B cell (primary cell): ENCODE measurements at regions not wholly inside any gene's neighbourhood (a gene's known extent, or its start where the extent isn't known, plus 50 kb on each side); places are given as distances from the start of the nearest gene placed in this dataset.

ENCODE experiments used
- ATAC-seq: fragments of 200-7000 bp; cut with Tn5 transposase; one replicate; pipeline ENCODE4 v1.10.0; 2021; ENCODE audit warnings: low read depth, mild to moderate bottlenecking, moderate number of reproducible peaks, moderate library complexity
- CTCF ChIA-PET: fragments of 350-600 bp; sonication (Branson Sonifier 250); formaldehyde crosslinking; loops from one replicate; lab custom pipeline; 2021; ENCODE audit warnings: antibody characterized with exemption, inconsistent platforms; lab: Charles Lee
- POLR2A ChIA-PET: fragments of 350-600 bp; sonication (Branson Sonifier 250); formaldehyde crosslinking; loops from one replicate; lab custom pipeline; 2021; ENCODE audit warnings: antibody characterized with exemption; lab: Charles Lee
- DNase-seq: peaks from one replicate; pipeline ENCODE4 v3.0.0; 2013
- H2AFZ ChIP-seq: 2 replicates; pipeline ENCODE4 v1.6.1; 2012; ENCODE audit warnings: mild to moderate bottlenecking, low read depth, low read length; ENCODE audit not compliant: insufficient read depth, poor library complexity, severe bottlenecking
- H3K27ac ChIP-seq, 2 donors: 1 replicate in 1 of 2; 2 replicates in 1 of 2; pipeline ENCODE4 v1.5.1; 2012 to 2013; ENCODE audit warnings: low read length in 2 of 2, mild to moderate bottlenecking in 2 of 2, moderate library complexity in 1 of 2
- H3K27me3 ChIP-seq, 4 experiments: fragments of 200-600 bp in 1 of 4; sonication (generic) in 1 of 4; replicated peaks in 1 of 4; 1 replicate in 2 of 4; 2 replicates in 2 of 4; pipeline versions ENCODE4 v1.6.1 to v1.7.0; 2013 to 2016; ENCODE audit warnings: low read length in 3 of 4, mild to moderate bottlenecking in 2 of 4, mixed read lengths in 1 of 4, moderate library complexity in 1 of 4; ENCODE audit not compliant: insufficient read depth in 4 of 4, control insufficient read depth in 3 of 4; ENCODE audit errors: control extremely low read depth in 1 of 4
- H3K36me3 ChIP-seq, 2 experiments: replicated peaks in 1 of 2; 1 replicate in 1 of 2; 2 replicates in 1 of 2; pipeline versions ENCODE4 v1.6.1 to v1.7.1; 2013; ENCODE audit warnings: low read length in 1 of 2; ENCODE audit not compliant: insufficient read depth in 2 of 2, control insufficient read depth in 1 of 2; ENCODE audit errors: control extremely low read depth in 1 of 2, extremely low read depth in 1 of 2
- H3K4me1 ChIP-seq, 2 donors: fragments of 200-600 bp in 1 of 2; sonication (generic) in 1 of 2; 1 replicate in 1 of 2; 2 replicates in 1 of 2; pipeline versions ENCODE4 v1.5.1 to v1.6.1; 2013 to 2017; ENCODE audit warnings: low read length in 2 of 2; ENCODE audit not compliant: control insufficient read depth in 2 of 2, insufficient read depth in 2 of 2
- H3K4me2 ChIP-seq: replicated peaks from 2 replicates; pipeline ENCODE3; 2012; ENCODE audit warnings: mild to moderate bottlenecking, low read depth, low read length; ENCODE audit not compliant: poor library complexity, severe bottlenecking
- H3K4me3 ChIP-seq, 5 experiments: fragments of 200-600 bp in 1 of 5; sonication (generic) in 1 of 5; 1 replicate in 3 of 5; 2 replicates in 2 of 5; pipeline versions ENCODE4 v1.5.1 to v1.7.0; 2011 to 2016; ENCODE audit warnings: low read length in 4 of 5, mild to moderate bottlenecking in 4 of 5, low read depth in 2 of 5, control low read depth in 1 of 5, moderate library complexity in 1 of 5; ENCODE audit not compliant: insufficient read depth in 1 of 5; ENCODE audit errors: control extremely low read depth in 1 of 5, extremely low read depth in 1 of 5
- H3K79me2 ChIP-seq: fragments of 200-600 bp; sonication (generic); one replicate; pipeline ENCODE4 v1.6.0; 2016; ENCODE audit warnings: low read length; ENCODE audit not compliant: control insufficient read depth, insufficient read depth
- H3K9ac ChIP-seq: fragments of 200-600 bp; sonication (generic); 2 replicates; pipeline ENCODE4 v1.6.1; 2017; ENCODE audit warnings: mild to moderate bottlenecking, low read length, moderate library complexity
- H3K9me3 ChIP-seq, 3 donors: one replicate each; pipeline versions ENCODE4 v1.6.1 to v1.7.1; 2013; ENCODE audit warnings: low read length in 2 of 3; ENCODE audit not compliant: control insufficient read depth in 2 of 3, insufficient read depth in 1 of 3; ENCODE audit errors: control extremely low read depth in 1 of 3
- H4K20me1 ChIP-seq: 2 replicates; pipeline ENCODE4 v1.6.0; 2012; ENCODE audit warnings: mild to moderate bottlenecking, low read length; ENCODE audit not compliant: insufficient read depth, control insufficient read depth, poor library complexity, severe bottlenecking
- H3K27ac Mint-ChIP-seq: one replicate; pipeline ENCODE4 v1.8.0; 2021; ENCODE audit warnings: mixed read lengths
- H3K27me3 Mint-ChIP-seq: one replicate; pipeline ENCODE4 v1.8.0; 2021; ENCODE audit warnings: mixed read lengths
- H3K4me1 Mint-ChIP-seq: one replicate; pipeline ENCODE4 v1.8.0; 2021; ENCODE audit warnings: mixed read lengths
- H3K4me3 Mint-ChIP-seq: one replicate; pipeline ENCODE4 v1.8.0; 2021; ENCODE audit warnings: mixed read lengths
- H3K9me3 Mint-ChIP-seq: one replicate; pipeline ENCODE4 v1.8.0; 2022; ENCODE audit warnings: mixed read lengths; ENCODE audit not compliant: insufficient read depth
- CTCF ChIP-seq: fragments of 200-600 bp; IDR thresholded peaks from one replicate; pipeline ENCODE4 v1.8.0; 2022; ENCODE audit warnings: antibody characterized with exemption, mild to moderate bottlenecking
- EZH2 ChIP-seq: IDR thresholded peaks from 2 replicates; pipeline ENCODE4 v1.6.1; 2012; ENCODE audit warnings: borderline replicate concordance, low read depth, mild to moderate bottlenecking, moderate library complexity, low read length; ENCODE audit not compliant: insufficient read depth, poor library complexity, severe bottlenecking
- WGBS: methylation state at CpG from one replicate; pipeline ENCODE4 v1.1.5; 2013; ENCODE audit warnings: missing lambda C conversion rate; ENCODE audit not compliant: insufficient coverage; 5-methylcytosine and 5-hydroxymethylcytosine counted together
- intact Hi-C: fragments of 100-400 bp; cut with micrococcal nuclease; formaldehyde crosslinking; loops from one replicate; pipeline ENCODE4 v1.10.0; 2022

GRCh38 chr10:10489805-10490571 lies 527.7 kb upstream of the CELF2 start:
- WGBS = no CpG with 5 or more reads among the region's 1 CpG
- ATAC-seq (no peak), DNase-seq (no peak)
- Histone ChIP-seq H3K36me3 (no peaks in the 10 kb centered on the region), H3K9ac (no peak overlapping the region), H4K20me1 (no peaks in the 10 kb centered on the region), H3K79me2 (no peaks in the 10 kb centered on the region), H3K4me1 (no peaks in the 10 kb centered on the region), H3K4me2 (no peak overlapping the region), H3K27ac (no peak overlapping the region), H3K27me3 (no peaks in the 10 kb centered on the region), H3K4me3 (no peak overlapping the region), H2AFZ (no peak overlapping the region), H3K9me3 (peaks cover 0 to 1% (median 0%) of the 10 kb centered on the region in 3 donors)
- ChIA-PET POLR2A (no interaction called here), CTCF (no interaction called here)
- no peak overlapping the region for H3K4me3 Mint-ChIP-seq
- H3K27ac Mint-ChIP-seq = no peak overlapping the region
- H3K4me1 Mint-ChIP-seq = no peaks in the 10 kb centered on the region
- TF ChIP-seq CTCF (no peak), EZH2 (no peak)
- peaks cover 16% of the 10 kb centered on the region for H3K27me3 Mint-ChIP-seq
- no peaks in the 10 kb centered on the region for H3K9me3 Mint-ChIP-seq
- intact Hi-C loops = no loop called here

- peaks cover 15% of the 10 kb centered on the region for H3K27me3 Mint-ChIP-seq
- Histone ChIP-seq H3K4me3 (no peak overlapping the region), H3K9me3 (peaks cover 0 to 1% (median 0%) of the 10 kb centered on the region in 3 donors), H3K4me1 (no peaks in the 10 kb centered on the region), H3K79me2 (no peaks in the 10 kb centered on the region), H4K20me1 (no peaks in the 10 kb centered on the region), H3K27me3 (no peaks in the 10 kb centered on the region), H3K9ac (no peak overlapping the region), H2AFZ (no peak overlapping the region), H3K4me2 (no peak overlapping the region), H3K36me3 (no peaks in the 10 kb centered on the region), H3K27ac (no peak overlapping the region)
- no peak overlapping the region for H3K27ac Mint-ChIP-seq
- POLR2A ChIA-PET = no interaction called here
- H3K4me1 Mint-ChIP-seq = no peaks in the 10 kb centered on the region
- CTCF ChIA-PET = no interaction called here
- no peak for ATAC-seq
- no CpG with 5 or more reads among the region's 1 CpG for WGBS
- intact Hi-C loops = no loop called here
- H3K9me3 Mint-ChIP-seq = no peaks in the 10 kb centered on the region
- TF ChIP-seq CTCF (no peak), EZH2 (no peak)
- no peak for DNase-seq
- H3K4me3 Mint-ChIP-seq = no peak overlapping the region
Observed at GRCh38 chr10:10490581-10490980, 527.1 kb upstream of the CELF2 start.
